Vagina (tissue), 2 donors: ENCODE measurements at regions not wholly inside any gene's neighbourhood (a gene's known extent, or its start where the extent isn't known, plus 50 kb on each side); places are given as distances from the start of the nearest gene placed in this dataset.

Experiments used
- POLR2A ChIP-seq, 2 donors: fragments of 450-650 bp; IDR thresholded peaks; one replicate each; pipeline ENCODE4 v1.6.1; 2017; ENCODE audit warnings: antibody characterized with exemption in 2 of 2, mild to moderate bottlenecking in 2 of 2, moderate library complexity in 2 of 2
- POLR2AphosphoS5 ChIP-seq, 2 donors: sonication (generic); formaldehyde crosslinking; IDR thresholded peaks; one replicate each; pipeline ENCODE4 v1.9.0; 2017; ENCODE audit warnings: antibody characterized with exemption in 2 of 2, mild to moderate bottlenecking in 2 of 2, low read depth in 1 of 2; ENCODE audit not compliant: insufficient read depth in 1 of 2
- TF ChIP-seq, protein P1 (sequence below), 3 experiments: fragments of 450-650 bp in 2 of 3; fragments of 200-600 bp in 1 of 3; sonication (generic) in 1 of 3; IDR thresholded peaks; one replicate each; pipeline ENCODE4 v1.5.1; 2017 to 2019; ENCODE audit warnings: antibody characterized with exemption in 3 of 3, mild to moderate bottlenecking in 2 of 3, moderate library complexity in 2 of 3

DNA sequence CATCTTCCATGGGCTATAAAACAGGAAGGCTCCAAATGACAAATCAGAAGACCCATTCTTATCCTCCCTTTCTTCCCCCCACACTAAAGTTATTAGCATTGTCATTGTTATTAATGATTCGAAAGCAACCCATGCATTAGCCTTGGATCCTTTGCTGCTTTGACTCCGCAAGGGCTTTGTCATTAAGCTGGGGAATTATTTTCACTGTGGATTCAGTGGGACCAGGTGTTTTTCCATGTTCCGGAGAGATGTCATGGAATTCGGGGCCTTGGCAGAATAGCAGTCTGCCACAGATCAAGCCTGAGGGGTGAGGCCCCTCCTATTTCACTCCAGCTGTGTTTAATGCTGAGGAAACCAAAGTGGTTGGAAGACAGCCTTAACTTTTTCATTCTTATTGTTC lies 357.1 kb downstream of the EN1 start:
- TF ChIP-seq, protein P1, sequence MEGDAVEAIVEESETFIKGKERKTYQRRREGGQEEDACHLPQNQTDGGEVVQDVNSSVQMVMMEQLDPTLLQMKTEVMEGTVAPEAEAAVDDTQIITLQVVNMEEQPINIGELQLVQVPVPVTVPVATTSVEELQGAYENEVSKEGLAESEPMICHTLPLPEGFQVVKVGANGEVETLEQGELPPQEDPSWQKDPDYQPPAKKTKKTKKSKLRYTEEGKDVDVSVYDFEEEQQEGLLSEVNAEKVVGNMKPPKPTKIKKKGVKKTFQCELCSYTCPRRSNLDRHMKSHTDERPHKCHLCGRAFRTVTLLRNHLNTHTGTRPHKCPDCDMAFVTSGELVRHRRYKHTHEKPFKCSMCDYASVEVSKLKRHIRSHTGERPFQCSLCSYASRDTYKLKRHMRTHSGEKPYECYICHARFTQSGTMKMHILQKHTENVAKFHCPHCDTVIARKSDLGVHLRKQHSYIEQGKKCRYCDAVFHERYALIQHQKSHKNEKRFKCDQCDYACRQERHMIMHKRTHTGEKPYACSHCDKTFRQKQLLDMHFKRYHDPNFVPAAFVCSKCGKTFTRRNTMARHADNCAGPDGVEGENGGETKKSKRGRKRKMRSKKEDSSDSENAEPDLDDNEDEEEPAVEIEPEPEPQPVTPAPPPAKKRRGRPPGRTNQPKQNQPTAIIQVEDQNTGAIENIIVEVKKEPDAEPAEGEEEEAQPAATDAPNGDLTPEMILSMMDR (IDR thresholded peaks at IDR 0.05) = no peak
- TF ChIP-seq POLR2AphosphoS5 (IDR thresholded peaks at IDR 0.05; ENCODE audit: insufficient read depth in 1 of 2, low read depth in 1 of 2) (no peak), POLR2A (IDR thresholded peaks at IDR 0.05) (no peak)
